Hepatocyte (in vitro differentiated cells): ENCODE measurements at regions not wholly inside any gene's neighbourhood (a gene's known extent, or its start where the extent isn't known, plus 50 kb on each side); places are given as distances from the start of the nearest gene placed in this dataset.
"Not testable (repeated sequence)": the region's sequence is repeated elsewhere in the genome, so short reads cannot be mapped to it uniquely, and the experiment has no call there.

Experiments used
- DNase-seq: peaks from one replicate; pipeline ENCODE4 v3.0.0-alpha.2; 2016; ENCODE audit warnings: low spot score
- H2AFZ ChIP-seq: fragments of 200-600 bp; sonication (generic); 2 replicates; pipeline ENCODE4 v1.6.0; 2016; ENCODE audit warnings: antibody characterized with exemption, mild to moderate bottlenecking
- H3K27ac ChIP-seq: fragments of 200-600 bp; sonication (generic); 2 replicates; pipeline ENCODE4 v1.5.1; 2016; ENCODE audit warnings: mild to moderate bottlenecking
- H3K27me3 ChIP-seq: fragments of 200-600 bp; sonication (generic); 2 replicates; pipeline ENCODE4 v1.6.1; 2016
- H3K36me3 ChIP-seq: fragments of 200-600 bp; sonication (generic); replicated peaks from 2 replicates; pipeline ENCODE4 v1.5.1; 2016; ENCODE audit warnings: low read depth; ENCODE audit not compliant: insufficient read depth
- H3K4me1 ChIP-seq: fragments of 200-600 bp; sonication (generic); 2 replicates; pipeline ENCODE4 v1.5.1; 2016; ENCODE audit warnings: mild to moderate bottlenecking, moderate library complexity; ENCODE audit not compliant: insufficient read depth
- H3K4me2 ChIP-seq: fragments of 200-600 bp; sonication (generic); 2 replicates; pipeline ENCODE4 v1.6.0; 2016
- H3K4me3 ChIP-seq: fragments of 200-600 bp; sonication (generic); 2 replicates; pipeline ENCODE4 v1.5.1; 2016; ENCODE audit warnings: mild to moderate bottlenecking
- H3K79me2 ChIP-seq: fragments of 200-600 bp; sonication (generic); 2 replicates; pipeline ENCODE4 v1.6.0; 2017; ENCODE audit warnings: mild to moderate bottlenecking
- H3K9me2 ChIP-seq: fragments of 200-600 bp; sonication (generic); replicated peaks from 2 replicates; pipeline ENCODE4 v1.6.0; 2017; ENCODE audit warnings: mild to moderate bottlenecking; ENCODE audit not compliant: insufficient read depth
- H3K9me3 ChIP-seq: fragments of 200-600 bp; sonication (generic); 2 replicates; pipeline ENCODE4 v1.5.1; 2016; ENCODE audit warnings: low read depth, mild to moderate bottlenecking
- H4K20me1 ChIP-seq: fragments of 200-600 bp; sonication (generic); 2 replicates; pipeline ENCODE4 v1.6.0; 2016; ENCODE audit warnings: mild to moderate bottlenecking; ENCODE audit not compliant: insufficient read depth, poor library complexity, severe bottlenecking
- EZH2 ChIP-seq: fragments of 200-600 bp; sonication (generic); IDR thresholded peaks from 2 replicates; pipeline ENCODE4 v1.6.1; 2016; ENCODE audit warnings: antibody characterized with exemption, mild to moderate bottlenecking, borderline replicate concordance
- EZH2phosphoT487 ChIP-seq: fragments of 200-600 bp; sonication (generic); IDR thresholded peaks from one replicate; pipeline ENCODE4 v1.6.1; 2018; ENCODE audit warnings: antibody characterized with exemption, mild to moderate bottlenecking, low read depth, moderate library complexity; ENCODE audit not compliant: unreplicated experiment, severe bottlenecking
- WGBS: methylation state at CpG from one replicate; pipeline ENCODE4 v1.1.6; 2016; ENCODE audit warnings: low lambda C conversion rate; ENCODE audit errors: missing lambda C conversion rate; 5-methylcytosine and 5-hydroxymethylcytosine counted together
- TF ChIP-seq, protein P1 (sequence below): fragments of 200-600 bp; sonication (generic); IDR thresholded peaks from 2 replicates; pipeline ENCODE4 v1.5.1; 2016; ENCODE audit warnings: antibody characterized with exemption, mild to moderate bottlenecking; ENCODE audit not compliant: poor library complexity

- WGBS = 38% methylated on average over 6 of the region's 6 CpGs
- DNase-seq = peak; percentile 6
- Histone ChIP-seq H3K9me2 (no peaks in the 10 kb centered on the region), H2AFZ (no peak overlapping the region), H3K36me3 (no peaks in the 10 kb centered on the region), H3K27ac (no peak overlapping the region), H3K4me3 (no peak overlapping the region), H4K20me1 (no peaks in the 10 kb centered on the region), H3K79me2 (no peaks in the 10 kb centered on the region), H3K4me2 (no peak overlapping the region), H3K4me1 (no peaks in the 10 kb centered on the region), H3K27me3 (no peaks in the 10 kb centered on the region), H3K9me3 (peaks cover 23% of the 10 kb centered on the region)
- TF ChIP-seq, protein P1, sequence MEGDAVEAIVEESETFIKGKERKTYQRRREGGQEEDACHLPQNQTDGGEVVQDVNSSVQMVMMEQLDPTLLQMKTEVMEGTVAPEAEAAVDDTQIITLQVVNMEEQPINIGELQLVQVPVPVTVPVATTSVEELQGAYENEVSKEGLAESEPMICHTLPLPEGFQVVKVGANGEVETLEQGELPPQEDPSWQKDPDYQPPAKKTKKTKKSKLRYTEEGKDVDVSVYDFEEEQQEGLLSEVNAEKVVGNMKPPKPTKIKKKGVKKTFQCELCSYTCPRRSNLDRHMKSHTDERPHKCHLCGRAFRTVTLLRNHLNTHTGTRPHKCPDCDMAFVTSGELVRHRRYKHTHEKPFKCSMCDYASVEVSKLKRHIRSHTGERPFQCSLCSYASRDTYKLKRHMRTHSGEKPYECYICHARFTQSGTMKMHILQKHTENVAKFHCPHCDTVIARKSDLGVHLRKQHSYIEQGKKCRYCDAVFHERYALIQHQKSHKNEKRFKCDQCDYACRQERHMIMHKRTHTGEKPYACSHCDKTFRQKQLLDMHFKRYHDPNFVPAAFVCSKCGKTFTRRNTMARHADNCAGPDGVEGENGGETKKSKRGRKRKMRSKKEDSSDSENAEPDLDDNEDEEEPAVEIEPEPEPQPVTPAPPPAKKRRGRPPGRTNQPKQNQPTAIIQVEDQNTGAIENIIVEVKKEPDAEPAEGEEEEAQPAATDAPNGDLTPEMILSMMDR = no peak
- TF ChIP-seq EZH2 (no peak), EZH2phosphoT487 (no peak)
Observed at GRCh38 chr22:11042116-11042515, 4485.9 kb upstream of the OR11H1 start.

GRCh38 chr22:11043289-11043688 lies 4484.7 kb upstream of the OR11H1 start:
- H3K9me3 ChIP-seq = peaks cover 17% of the 10 kb centered on the region
- DNase-seq = peak; percentile 5
- H2AFZ ChIP-seq = not testable (repeated sequence)

DNA sequence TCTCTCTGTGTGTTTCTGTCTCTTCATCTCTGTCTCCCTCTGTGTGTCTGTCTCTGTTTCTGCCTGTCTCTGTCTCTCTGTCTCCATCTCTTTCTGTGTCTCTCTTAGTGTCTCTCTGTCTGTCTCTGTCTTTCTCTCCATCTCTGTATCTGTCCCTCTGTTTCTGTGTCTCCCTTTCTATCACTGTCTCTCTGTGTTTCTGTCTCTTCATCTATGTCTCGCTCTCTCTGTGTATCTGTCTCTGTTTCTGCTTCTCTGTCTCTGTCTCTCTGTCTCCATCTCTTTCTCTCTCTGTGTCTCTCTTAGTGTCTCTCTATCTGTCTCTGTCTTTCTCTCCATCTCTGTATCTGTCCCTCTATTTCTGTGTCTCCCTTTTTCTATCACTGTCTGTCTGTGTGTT lies 4479.1 kb upstream of the OR11H1 start:
- 70% methylated on average over 1 of the region's 1 CpG for WGBS
- not testable (repeated sequence) for H3K79me2 ChIP-seq, H3K27ac ChIP-seq, H3K36me3 ChIP-seq, H3K4me3 ChIP-seq, H3K9me3 ChIP-seq, H3K4me1 ChIP-seq, H3K4me2 ChIP-seq, H4K20me1 ChIP-seq, DNase-seq, H3K9me2 ChIP-seq, H3K27me3 ChIP-seq, H2AFZ ChIP-seq

More at GRCh38 chr22:11043289-11043688, 4484.7 kb upstream of the OR11H1 start:
- not testable (repeated sequence) for H3K79me2 ChIP-seq, H4K20me1 ChIP-seq, H3K4me1 ChIP-seq, H3K4me3 ChIP-seq, H3K27ac ChIP-seq, H3K4me2 ChIP-seq, H3K27me3 ChIP-seq, H3K36me3 ChIP-seq, H3K9me2 ChIP-seq

GRCh38 chr22:11050226-11050625 lies 4477.8 kb upstream of the OR11H1 start:
- not testable (repeated sequence) for H3K27me3 ChIP-seq, H3K79me2 ChIP-seq, H2AFZ ChIP-seq, DNase-seq, H3K4me2 ChIP-seq, H3K9me2 ChIP-seq, H4K20me1 ChIP-seq, H3K4me1 ChIP-seq, H3K9me3 ChIP-seq, H3K36me3 ChIP-seq, H3K4me3 ChIP-seq, H3K27ac ChIP-seq
- 67% methylated on average over 11 of the region's 11 CpGs for WGBS

DNA sequence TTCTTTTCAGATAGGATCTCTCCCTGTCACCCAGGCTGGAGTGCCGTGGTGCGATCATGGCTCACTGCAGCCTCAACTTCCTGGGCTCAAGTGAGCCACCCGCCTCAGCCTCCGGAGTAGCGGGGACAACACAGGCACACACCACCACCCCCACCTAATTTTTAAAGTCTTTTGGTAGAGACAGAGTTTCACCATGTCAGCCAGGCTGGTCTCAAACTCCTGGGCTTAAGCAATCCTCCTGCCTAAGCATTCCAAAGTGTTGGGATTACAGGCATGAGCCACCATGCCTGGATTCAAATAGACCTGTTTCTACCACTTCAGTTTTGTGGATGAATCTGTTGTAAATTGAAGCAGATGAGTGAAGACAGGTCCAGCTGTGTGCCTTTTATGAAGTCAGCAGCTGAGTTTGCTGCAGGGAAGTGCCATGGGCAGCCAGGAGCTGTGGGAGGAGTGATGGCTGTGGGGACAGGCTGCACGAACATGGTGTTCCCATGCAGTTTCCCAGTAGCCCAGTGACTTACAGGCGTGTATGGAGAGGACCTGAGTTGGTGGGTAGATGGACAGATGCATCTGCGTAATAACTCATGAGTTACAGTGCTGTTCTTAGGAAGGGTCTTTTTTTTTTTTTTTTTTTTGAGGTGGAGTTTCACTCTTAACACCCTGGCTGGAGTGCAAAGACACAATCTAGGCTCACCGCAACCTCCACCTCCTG lies 4476.4 kb upstream of the OR11H1 start:
- H3K4me2 ChIP-seq, H3K4me1 ChIP-seq, H3K4me3 ChIP-seq, H3K36me3 ChIP-seq, H4K20me1 ChIP-seq, H3K27ac ChIP-seq, H3K9me3 ChIP-seq, H3K27me3 ChIP-seq, H3K9me2 ChIP-seq, H2AFZ ChIP-seq, H3K79me2 ChIP-seq: not testable (repeated sequence)
- peak; percentile 4 for DNase-seq
- 64% methylated on average over 9 of the region's 9 CpGs for WGBS

DNA sequence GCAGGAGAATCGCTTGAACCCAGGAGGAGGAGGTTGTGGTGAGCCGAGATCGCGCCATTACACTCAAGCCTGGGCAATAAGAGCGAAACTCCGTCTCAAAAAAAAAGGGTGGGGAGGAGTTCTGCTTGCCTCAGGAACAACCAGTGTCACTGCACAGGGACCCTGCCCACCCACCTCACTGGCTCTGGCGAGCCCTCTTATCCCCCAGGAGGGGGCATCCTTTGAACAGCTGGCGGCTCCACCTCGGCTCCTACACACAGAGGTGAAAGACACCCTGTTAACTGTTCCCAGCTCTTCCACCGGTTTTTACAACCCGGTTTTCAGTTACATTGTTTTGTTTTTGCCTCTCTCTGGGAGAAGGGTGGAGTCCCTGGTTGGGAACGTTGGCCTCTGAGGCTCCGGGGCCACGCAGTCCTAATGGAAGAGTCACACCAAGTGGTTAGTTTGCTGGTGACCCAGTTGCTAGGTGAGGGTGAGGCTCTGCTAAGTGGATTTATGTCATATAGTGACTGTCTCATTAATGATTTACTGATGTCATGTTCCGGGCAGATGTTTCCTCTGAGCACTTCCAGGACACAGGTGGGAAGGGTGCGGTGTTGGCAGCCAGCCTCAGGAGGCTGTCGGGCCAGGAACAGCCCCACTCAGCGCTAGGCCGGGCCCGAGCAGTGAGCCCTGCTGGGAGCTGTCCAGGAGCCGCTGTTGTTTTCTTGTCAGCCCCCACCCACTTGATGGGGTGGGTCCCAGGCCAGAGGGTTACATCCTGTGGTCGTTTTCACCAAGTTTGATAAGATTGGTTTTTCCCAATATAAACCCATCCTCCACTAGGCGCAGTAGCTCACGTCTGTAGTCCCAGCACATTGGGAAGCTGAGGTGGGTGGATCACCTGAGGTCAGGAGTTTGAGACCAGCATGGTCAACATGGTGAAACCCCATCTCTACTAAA lies 4474.3 kb upstream of the OR11H1 start:
- 62% methylated on average over 24 of the region's 24 CpGs for WGBS

DNA sequence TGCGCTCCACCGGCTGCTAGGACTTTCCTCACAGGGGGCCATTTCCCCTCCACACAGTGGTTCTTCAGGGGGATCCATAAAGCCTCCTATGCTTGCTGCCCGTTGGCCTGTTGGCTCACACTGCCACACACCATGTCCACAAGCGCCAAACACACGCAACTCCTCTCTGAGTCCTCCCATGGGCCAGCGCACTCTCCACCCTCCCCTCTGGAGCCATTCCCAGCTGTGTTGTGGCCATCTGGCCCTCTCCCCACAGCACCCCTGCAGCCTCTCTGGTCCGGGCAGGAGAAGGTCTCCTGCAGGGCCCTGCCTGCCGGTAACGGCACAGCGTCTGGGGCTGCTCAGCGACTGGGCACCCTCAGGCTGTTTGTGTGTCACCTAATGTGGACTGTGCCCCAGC lies 4473.3 kb upstream of the OR11H1 start:
- not testable (repeated sequence) for H3K4me2 ChIP-seq, H3K27me3 ChIP-seq, H2AFZ ChIP-seq, H3K27ac ChIP-seq, H3K36me3 ChIP-seq, H3K4me1 ChIP-seq, H3K4me3 ChIP-seq, H3K9me2 ChIP-seq, H4K20me1 ChIP-seq, H3K79me2 ChIP-seq
- peaks cover 13% of the 10 kb centered on the region for H3K9me3 ChIP-seq
- peak; percentile 5 for DNase-seq
- WGBS = 64% methylated on average over 11 of the region's 11 CpGs

More for the DNA sequence above, 4474.3 kb upstream of the OR11H1 start:
- not testable (repeated sequence) for H3K79me2 ChIP-seq, H3K4me1 ChIP-seq, H3K27me3 ChIP-seq, H3K9me2 ChIP-seq, H3K36me3 ChIP-seq, H3K4me3 ChIP-seq, H3K27ac ChIP-seq, H4K20me1 ChIP-seq, H2AFZ ChIP-seq, H3K4me2 ChIP-seq
- DNase-seq = peak; percentile 4
- H3K9me3 ChIP-seq = peaks cover 13% of the 10 kb centered on the region
